Fibroblast of lung (primary cell): ENCODE measurements at regions not wholly inside any gene's neighbourhood (a gene's known extent, or its start where the extent isn't known, plus 50 kb on each side); places are given as distances from the start of the nearest gene placed in this dataset.

Source experiments
- CTCF ChIP-seq, 2 donors: IDR thresholded peaks in 1 of 2; conservative IDR thresholded peaks in 1 of 2; 1 replicate in 1 of 2; 2 replicates in 1 of 2; pipeline ENCODE4 v1.5.1; 2011 to 2012; ENCODE audit warnings: low read length in 2 of 2, control low read depth in 1 of 2, inconsistent platforms in 1 of 2, low read depth in 1 of 2, mild to moderate bottlenecking in 1 of 2
- EZH2 ChIP-seq: IDR thresholded peaks from 2 replicates; pipeline ENCODE4 v1.5.1; 2012; ENCODE audit warnings: low read length, control low read depth, mild to moderate bottlenecking; ENCODE audit errors: missing control alignments

DNA sequence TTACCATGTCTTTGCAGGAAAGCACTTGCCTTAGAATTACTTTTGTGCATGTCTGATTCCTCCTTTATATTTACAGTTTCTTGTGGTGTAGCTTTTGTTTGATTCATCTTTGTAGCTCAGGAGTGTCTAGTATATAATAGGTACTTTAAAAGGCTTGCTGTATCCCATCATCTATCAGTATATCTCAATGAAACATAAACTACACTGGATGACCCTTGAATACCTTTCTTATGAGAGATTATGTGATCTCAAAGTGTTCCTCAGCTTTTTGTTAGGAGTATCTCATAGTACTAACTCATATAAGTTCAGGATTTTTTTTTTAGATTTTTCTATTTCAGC, 234.8 kb downstream of the PYDC2 start:
- TF ChIP-seq EZH2 = no peak
- no peak for TF ChIP-seq CTCF (conservative IDR thresholded peaks at IDR 0.05 in 1 of 2, IDR thresholded peaks at IDR 0.05 in 1 of 2; ENCODE audit: low read depth in 1 of 2, low read length in 2 of 2)
